ENCODE measurements at regions not wholly inside any gene's neighbourhood (a gene's known extent, or its start where the extent isn't known, plus 50 kb on each side); places are given as distances from the start of the nearest gene placed in this dataset.

GRCh38 chr11:92697461-92698312 lies 271.8 kb upstream of the MTNR1B start:
- intact Hi-C loops (cut with DNase I) = no loop called here
- H3K36me3 ChIP-seq = no peaks in the 10 kb centered on the region
- H3K27ac ChIP-seq = no peak overlapping the region
- H3K9me3 ChIP-seq = no peaks in the 10 kb centered on the region
- 65 to 67% methylated on average over 11 of the region's 11 CpGs for WGBS, 2 donors
- H3K4me3 ChIP-seq = no peak overlapping the region
- no peak for DNase-seq
- TF ChIP-seq CTCF (IDR thresholded peaks at IDR 0.05) = no peak
- no peak for ATAC-seq
- H3K4me1 ChIP-seq = peaks cover 0 to 3% (median 0%) of the 10 kb centered on the region in 9 donors
- H3K27me3 ChIP-seq = no peaks in the 10 kb centered on the region

- 34 to 46% methylated on average over 2 of the region's 2 CpGs for WGBS, 2 donors
- peaks cover 0 to 10% (median 0%) of the 10 kb centered on the region in 9 donors for H3K4me1 ChIP-seq
- intact Hi-C loops (cut with DNase I) = no loop called here
- no peak overlapping the region for H3K27ac ChIP-seq
- no peaks in the 10 kb centered on the region for H3K9me3 ChIP-seq
- H3K36me3 ChIP-seq = no peaks in the 10 kb centered on the region
- no peak overlapping the region for H3K4me3 ChIP-seq
- TF ChIP-seq CTCF (IDR thresholded peaks at IDR 0.05) = no peak
- DNase-seq = no peak
- no peaks in the 10 kb centered on the region for H3K27me3 ChIP-seq
- ATAC-seq = no peak
Observed at GRCh38 chr11:92698742-92699141, 270.7 kb upstream of the MTNR1B start.

DNA sequence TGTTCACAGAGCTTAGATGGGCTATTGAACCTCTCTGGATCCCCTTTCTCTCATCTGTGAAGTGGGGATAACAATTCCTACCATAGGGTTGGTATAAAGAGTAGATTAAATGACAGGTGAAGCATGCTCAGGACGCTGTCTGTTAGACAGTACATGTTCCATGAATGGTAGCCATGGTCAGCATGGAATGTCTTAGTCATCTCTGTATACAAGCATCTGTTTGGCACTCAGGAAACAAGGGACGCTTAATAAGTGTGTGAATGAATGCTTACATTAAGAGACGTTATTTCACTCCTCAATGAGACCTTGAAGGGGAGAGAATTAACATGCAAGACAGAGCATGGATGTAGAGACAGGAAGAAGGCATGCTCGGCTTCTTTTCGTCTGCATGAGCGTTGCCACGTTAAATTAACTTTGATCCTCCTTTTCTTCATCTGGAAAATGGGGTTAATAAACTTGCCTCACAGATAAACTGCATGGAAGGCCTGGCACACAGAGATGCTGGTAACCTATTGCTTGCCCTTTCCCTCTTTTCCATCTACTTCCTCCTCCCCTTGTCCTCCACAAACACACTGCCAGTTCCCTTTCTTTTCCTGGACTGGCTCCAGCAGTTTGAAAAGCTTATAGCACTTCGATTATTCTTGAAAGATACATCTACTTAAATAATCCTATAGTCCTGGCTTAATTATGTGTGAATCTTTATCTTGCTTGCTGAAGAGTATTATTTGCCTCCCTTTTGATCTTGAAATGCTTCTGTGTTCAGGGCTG lies 267.2 kb upstream of the MTNR1B start:
- 80 to 82% methylated on average over 8 of the region's 8 CpGs for WGBS, 2 donors
- Histone ChIP-seq H3K9me3 (no peaks in the 10 kb centered on the region), H3K4me1 (peaks cover 0 to 20% (median 10%) of the 10 kb centered on the region in 9 donors), H3K4me3 (no peak overlapping the region), H3K36me3 (no peaks in the 10 kb centered on the region), H3K27me3 (no peaks in the 10 kb centered on the region), H3K27ac (no peak overlapping the region)
- no peak for DNase-seq
- TF ChIP-seq CTCF (IDR thresholded peaks at IDR 0.05) = no peak
- intact Hi-C loops (cut with DNase I) = no loop called here
- ATAC-seq = no peak

DNA sequence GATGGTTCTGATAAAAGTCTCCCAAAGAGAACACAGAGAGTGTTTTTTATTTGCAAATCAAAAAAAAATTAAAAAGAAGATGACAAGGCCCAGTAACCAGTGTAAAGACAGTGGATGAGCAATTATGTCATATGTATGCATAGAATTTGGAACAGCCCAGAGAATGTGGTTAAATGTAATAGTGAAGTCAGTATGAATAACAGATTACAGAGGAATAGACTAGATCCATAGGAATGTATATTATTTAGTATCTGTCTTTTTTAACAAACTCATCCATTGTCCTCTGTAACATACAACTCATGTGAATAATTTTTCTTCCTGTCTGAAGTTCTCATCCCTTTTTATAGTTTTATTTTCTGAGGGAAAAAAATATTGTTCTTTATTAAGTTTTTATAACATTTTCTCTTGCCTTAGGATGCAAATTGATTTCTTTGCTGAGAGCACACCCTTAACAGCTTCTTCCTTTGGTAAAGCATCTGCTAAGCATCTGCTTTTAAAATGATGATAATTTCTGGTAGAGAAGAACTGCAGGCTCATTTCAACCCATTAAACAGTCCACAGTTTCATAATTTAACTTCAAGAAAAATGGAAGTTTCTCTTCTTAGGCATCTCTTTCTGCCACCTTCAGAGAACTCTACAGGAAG lies 266.5 kb upstream of the MTNR1B start:
- H3K4me1 ChIP-seq = peaks cover 0 to 27% (median 13%) of the 10 kb centered on the region in 9 donors
- H3K27ac ChIP-seq = no peak overlapping the region
- no peak for TF ChIP-seq CTCF (IDR thresholded peaks at IDR 0.05)
- H3K36me3 ChIP-seq = no peaks in the 10 kb centered on the region
- no peak for DNase-seq
- no peaks in the 10 kb centered on the region for H3K9me3 ChIP-seq
- no peak overlapping the region for H3K4me3 ChIP-seq
- intact Hi-C loops (cut with DNase I) = no loop called here
- ATAC-seq = no peak
- H3K27me3 ChIP-seq = no peaks in the 10 kb centered on the region
